ENCODE measurements at regions not wholly inside any gene's neighbourhood (a gene's known extent, or its start where the extent isn't known, plus 50 kb on each side); places are given as distances from the start of the nearest gene placed in this dataset.

DNA sequence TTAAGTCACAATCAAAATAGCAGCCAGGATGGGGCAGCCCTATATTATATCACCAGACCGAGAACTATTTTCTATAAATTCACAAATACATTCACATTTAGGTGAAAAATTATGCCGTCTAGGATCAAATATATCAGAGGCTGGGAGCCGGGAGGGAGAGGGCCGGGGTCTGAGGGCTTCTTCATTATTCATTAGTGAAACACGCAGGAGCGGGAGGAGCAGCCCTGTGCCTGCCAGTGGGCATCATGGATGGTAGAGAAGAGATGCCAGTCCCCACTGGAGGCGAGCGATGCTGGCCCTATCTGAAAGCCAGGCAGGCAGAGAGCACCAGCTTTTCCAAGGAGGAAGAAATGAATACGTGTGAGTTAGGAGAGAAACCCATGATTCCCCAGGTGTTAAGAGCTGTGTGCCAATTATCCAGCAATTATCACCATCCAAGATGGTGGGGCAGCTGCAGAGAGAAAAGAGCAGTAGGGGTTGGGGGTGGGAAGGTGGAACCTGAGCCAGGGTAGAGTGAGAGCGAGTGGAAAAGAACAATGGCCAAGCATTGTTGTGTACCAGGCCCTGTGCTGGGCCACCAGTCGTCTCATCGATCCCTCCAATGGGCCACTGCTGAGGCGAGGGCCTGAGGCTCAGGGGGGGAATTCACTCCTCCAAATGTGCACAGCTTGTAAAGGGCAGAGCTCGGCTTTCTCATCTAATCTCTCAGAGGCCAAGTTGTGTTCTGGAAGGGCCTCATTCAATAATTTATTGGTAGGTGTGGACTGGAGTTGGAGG lies 261.3 kb upstream of the TLE3 start:
- Mint-ChIP-seq H3K4me3 (no peak overlapping the region), H3K9me3 (no peaks in the 10 kb centered on the region), H3K27me3 (ENCODE audit: low read depth) (peaks cover 15% of the 10 kb centered on the region), H3K27ac (no peak overlapping the region), H3K4me1 (ENCODE audit: low read depth) (no peaks in the 10 kb centered on the region), H3K36me3 (ENCODE audit: low read depth) (no peaks in the 10 kb centered on the region)

DNA sequence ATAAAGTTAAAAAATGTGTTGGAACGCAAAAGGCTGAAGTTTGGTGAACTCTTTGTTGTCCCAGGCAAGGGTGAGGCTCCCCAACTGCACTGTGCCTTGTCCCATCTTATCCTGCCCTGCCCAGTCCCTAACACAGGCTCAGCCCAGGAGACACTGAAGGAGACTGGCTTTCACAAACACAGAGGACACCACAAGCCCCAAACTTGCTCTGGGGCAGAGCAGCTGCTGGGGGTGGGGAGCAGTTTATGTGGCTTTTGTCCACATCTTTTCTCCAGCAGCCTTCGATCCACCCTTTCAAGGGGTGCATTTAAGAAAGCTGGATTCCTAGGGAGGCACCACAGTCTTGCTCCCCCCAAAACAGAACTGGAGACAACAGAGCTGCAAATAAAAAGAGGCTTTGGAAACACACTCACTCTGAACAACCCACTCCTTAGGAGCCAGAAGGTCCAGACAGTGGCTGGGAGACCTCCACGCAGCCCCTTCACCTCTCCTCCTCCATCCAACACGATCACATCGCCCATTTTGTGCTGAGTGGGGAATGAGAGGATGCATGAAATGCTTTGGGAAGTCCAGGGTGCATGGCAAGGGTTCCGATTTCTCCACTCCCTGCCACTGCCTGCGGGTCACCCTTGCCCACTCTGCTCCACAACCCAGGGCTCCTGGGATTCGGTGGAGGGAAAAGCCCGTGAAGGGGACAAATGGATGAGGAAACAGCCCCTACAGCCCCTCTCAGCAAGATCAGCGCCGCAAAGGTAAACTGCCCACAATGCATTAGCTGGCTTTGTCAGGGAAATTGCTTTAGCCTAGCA lies 260.5 kb upstream of the TLE3 start:
- Mint-ChIP-seq H3K9me3 (no peaks in the 10 kb centered on the region), H3K36me3 (ENCODE audit: low read depth) (no peaks in the 10 kb centered on the region), H3K27me3 (ENCODE audit: low read depth) (peaks cover 10% of the 10 kb centered on the region), H3K4me3 (no peak overlapping the region), H3K4me1 (ENCODE audit: low read depth) (no peaks in the 10 kb centered on the region), H3K27ac (no peak overlapping the region)

DNA sequence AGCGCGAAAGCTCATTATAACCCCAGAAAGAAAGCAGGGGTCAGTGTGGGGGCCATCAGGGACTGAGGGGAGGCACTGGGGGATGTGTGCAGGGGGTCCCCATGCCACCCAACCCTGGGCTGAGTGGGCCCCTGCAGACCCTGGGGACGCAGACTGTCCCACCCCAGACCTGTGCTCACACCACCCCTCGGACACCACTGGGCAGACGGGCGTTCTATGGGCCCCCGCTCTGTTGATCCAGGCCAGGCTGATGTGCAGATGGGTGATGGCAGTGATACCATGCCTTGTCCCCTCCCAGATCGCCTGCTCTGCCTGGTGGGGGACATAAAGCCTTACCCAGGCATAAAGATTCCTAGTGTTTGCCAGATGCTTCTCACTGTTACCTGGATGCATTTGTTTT lies 259.7 kb upstream of the TLE3 start:
- Mint-ChIP-seq H3K27ac (no peak overlapping the region), H3K36me3 (ENCODE audit: low read depth) (no peaks in the 10 kb centered on the region), H3K4me1 (ENCODE audit: low read depth) (no peaks in the 10 kb centered on the region), H3K4me3 (no peak overlapping the region), H3K27me3 (ENCODE audit: low read depth) (peaks cover 11% of the 10 kb centered on the region), H3K9me3 (no peaks in the 10 kb centered on the region)

DNA sequence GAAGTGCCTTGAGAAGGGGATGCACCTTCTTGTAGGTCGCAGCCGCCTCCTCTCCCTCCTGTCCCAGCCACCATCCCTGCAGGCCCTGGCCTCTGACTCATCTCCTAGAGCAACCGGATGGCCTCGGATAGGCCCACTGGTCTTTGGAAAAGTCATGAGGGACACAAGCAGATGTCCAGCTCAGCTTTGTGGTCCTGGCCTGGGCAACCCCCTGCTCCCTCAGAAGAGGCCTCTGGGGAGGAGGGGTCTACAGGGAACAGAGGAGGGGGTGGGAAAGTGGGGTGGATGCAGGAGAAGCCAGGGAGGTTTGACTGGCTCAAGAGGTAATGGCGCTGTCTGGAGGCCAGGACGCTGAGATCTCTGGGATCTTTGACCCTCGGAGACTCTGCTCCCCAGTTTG lies 259.2 kb upstream of the TLE3 start:
- peaks cover 13% of the 10 kb centered on the region for H3K27me3 Mint-ChIP-seq (ENCODE audit: low read depth)
- H3K4me1 Mint-ChIP-seq (ENCODE audit: low read depth): no peaks in the 10 kb centered on the region
- H3K36me3 Mint-ChIP-seq (ENCODE audit: low read depth): no peaks in the 10 kb centered on the region
- H3K9me3 Mint-ChIP-seq: no peaks in the 10 kb centered on the region
- no peak overlapping the region for H3K4me3 Mint-ChIP-seq
- no peak overlapping the region for H3K27ac Mint-ChIP-seq

DNA sequence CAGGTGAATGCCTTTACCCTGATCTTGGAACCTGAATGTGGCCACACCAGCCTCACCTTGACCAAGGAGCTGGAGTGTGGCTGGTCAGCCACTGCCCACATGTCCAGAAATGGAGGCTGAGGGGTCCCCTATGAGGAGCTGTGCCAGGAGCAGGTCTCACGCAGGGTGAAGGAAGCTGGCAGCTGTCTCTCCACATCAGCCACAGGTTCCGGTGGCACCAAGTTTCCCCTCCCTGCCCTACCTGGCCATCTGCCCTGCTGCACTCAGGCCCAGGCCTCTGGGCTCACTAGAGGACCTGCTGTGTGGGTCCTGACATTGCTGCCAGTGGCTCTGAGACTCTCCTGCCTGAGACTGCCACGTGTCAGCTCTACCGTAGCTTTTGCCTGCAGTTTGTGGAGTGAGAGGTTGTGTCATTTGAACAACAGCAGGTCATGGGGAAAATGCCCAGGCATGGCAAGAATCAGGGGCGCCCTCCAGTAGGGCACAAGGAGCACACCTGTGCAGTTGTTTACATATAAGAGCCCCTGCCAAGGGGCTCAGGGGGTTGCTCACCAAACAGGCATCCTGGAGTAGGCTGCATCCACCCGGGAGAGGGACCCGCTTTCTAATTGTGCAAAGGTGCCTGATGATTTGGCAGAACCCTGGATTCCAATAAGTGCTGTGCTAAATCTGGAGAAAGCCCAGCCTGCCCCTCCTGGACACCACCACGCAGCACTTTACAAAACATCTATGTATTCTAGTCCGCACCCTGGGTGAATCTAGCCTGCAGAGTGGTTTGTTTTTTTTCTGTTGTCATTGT lies 258.5 kb upstream of the TLE3 start:
- peaks cover 18% of the 10 kb centered on the region for H3K27me3 Mint-ChIP-seq (ENCODE audit: low read depth)
- no peaks in the 10 kb centered on the region for H3K4me1 Mint-ChIP-seq (ENCODE audit: low read depth)
- H3K27ac Mint-ChIP-seq: no peak overlapping the region
- no peaks in the 10 kb centered on the region for H3K9me3 Mint-ChIP-seq
- no peak overlapping the region for H3K4me3 Mint-ChIP-seq
- no peaks in the 10 kb centered on the region for H3K36me3 Mint-ChIP-seq (ENCODE audit: low read depth)

DNA sequence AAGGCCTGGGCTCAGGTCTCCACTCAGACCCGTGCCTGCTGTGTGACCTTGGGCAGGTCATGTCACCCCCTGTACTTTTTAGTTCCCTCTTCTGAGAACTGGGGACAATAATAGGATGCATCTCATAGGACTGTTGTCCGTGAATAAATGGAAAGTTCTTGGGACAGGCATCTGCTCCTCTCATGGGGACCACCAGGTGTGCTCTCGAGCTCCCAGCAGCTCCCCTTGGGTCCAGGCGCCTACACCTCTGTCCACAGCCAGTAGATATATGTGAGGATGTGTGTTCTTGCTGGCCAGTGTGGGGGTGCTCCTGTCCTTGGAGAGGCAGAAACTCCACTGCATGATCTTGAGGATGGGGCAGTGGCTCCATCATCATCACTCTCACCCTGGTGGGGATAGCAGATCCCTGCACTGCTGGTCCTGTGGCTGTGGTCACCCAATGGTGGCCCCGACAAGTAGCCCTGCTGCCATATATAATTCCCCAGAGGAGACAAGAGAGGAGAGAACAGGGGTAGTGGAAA lies 257.6 kb upstream of the TLE3 start:
- Mint-ChIP-seq H3K4me1 (ENCODE audit: low read depth) (no peaks in the 10 kb centered on the region), H3K27me3 (ENCODE audit: low read depth) (peaks cover 18% of the 10 kb centered on the region), H3K27ac (no peak overlapping the region), H3K4me3 (no peak overlapping the region), H3K9me3 (no peaks in the 10 kb centered on the region), H3K36me3 (ENCODE audit: low read depth) (no peaks in the 10 kb centered on the region)

DNA sequence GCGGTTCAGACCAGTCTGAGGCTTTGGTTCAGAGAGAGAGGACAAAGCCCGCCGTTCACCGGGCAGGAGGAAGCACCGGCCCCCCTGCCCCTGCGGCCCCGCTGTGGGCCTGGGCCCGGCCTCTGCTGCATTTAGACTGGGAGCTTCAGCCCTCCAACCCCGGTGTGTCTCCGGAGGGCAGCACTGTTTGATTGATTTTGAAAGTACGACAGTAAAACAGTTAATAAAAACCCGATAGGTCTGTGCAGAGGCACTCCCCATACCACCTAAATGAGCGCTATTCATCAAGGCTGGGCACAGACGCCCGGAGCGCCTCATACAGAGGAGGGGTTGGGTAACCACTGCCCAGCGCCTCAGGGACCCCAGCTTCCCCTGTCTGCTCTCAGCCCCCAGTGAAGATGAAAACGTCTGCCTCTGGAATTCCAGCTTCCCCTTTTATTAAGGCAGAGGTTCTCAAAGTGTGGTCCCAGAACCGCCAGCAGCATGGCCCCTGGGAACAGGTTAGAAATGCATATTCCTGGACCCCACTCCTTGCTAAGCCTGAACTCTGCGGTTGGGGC lies 256.7 kb upstream of the TLE3 start:
- no peaks in the 10 kb centered on the region for H3K9me3 Mint-ChIP-seq
- H3K36me3 Mint-ChIP-seq (ENCODE audit: low read depth): no peaks in the 10 kb centered on the region
- H3K27ac Mint-ChIP-seq: no peak overlapping the region
- peaks cover 25% of the 10 kb centered on the region for H3K27me3 Mint-ChIP-seq (ENCODE audit: low read depth)
- no peaks in the 10 kb centered on the region for H3K4me1 Mint-ChIP-seq (ENCODE audit: low read depth)
- no peak overlapping the region for H3K4me3 Mint-ChIP-seq

DNA sequence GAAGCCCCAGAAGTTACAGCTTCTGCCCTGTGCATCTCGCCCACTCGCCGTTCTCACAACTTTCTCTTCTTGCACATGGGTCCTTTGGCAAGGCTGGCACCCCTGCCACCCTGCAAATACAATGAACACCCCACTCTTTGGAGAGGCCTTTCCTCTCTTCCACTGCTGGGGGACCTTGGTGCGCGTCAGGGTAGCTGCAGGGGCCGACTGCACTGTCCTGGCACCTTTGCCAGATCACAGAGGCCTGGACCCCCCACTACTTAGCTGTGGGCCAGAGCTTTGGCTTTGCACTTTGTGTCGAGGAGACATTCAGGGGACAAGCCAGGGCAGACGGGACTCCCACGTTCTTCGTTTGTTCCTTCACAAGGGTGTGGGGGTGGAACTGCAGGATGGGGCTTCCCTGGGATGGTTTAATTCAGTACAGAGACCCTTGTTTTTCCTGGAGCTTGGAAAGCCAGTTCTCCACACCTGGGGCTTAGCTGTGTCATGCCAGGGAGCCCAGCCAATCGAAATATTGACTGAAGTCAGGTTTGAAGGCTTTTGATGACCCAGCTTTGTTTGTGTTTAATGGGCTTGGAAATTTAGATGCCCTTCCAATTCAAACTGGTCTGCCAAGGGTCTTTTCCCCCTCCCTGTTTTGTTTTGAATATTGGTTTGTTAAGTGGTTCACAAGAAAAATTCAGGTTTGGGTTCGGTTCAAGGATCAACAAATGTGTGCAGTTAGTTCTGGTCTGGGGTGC lies 256.1 kb upstream of the TLE3 start:
- Mint-ChIP-seq H3K4me3 (no peak overlapping the region), H3K27me3 (ENCODE audit: low read depth) (peaks cover 32% of the 10 kb centered on the region), H3K9me3 (no peaks in the 10 kb centered on the region), H3K27ac (no peak overlapping the region), H3K4me1 (ENCODE audit: low read depth) (no peaks in the 10 kb centered on the region), H3K36me3 (ENCODE audit: low read depth) (no peaks in the 10 kb centered on the region)

DNA sequence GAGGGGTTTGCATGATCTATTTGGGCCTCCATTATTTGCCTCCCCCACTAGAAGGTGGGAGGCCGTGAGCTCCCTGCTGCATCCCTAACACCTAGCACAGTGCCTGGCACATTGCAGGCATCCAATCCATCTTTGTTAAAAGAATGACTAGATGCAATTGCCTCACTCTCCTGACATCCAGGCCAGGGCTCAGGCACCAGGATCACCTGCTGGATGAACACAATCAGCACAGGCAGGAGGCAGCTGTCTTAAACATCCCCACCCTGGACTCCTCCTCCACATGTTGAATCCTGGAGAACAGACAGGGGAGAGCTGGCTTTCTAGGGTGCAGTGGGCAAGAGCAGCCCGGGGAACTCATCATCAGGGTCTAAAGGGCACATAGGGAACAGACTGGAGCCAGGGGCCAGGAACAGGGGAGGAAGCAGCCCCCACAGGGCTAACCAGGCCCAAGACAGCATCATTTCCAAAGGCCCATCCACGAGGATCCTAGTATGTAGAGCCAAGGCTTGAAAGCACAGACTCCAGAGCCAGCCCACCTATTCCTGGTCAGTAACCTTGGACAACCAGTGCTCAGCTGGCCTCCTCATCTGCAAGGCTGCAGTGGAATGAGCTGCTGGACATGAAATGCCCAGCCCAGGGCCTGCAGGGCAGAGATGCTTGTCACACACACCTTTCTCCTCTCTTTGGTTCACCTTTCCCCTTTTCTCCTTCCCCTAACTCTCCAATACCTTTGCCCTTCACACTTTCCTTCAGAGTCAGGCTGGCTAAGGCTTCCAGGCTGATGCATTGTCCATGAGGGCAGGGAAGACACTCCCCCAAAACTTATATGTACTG lies 254.4 kb upstream of the TLE3 start:
- H3K4me1 Mint-ChIP-seq (ENCODE audit: low read depth): no peaks in the 10 kb centered on the region
- no peaks in the 10 kb centered on the region for H3K36me3 Mint-ChIP-seq (ENCODE audit: low read depth)
- no peaks in the 10 kb centered on the region for H3K9me3 Mint-ChIP-seq
- H3K27ac Mint-ChIP-seq: no peak overlapping the region
- H3K4me3 Mint-ChIP-seq: no peak overlapping the region
- peaks cover 37% of the 10 kb centered on the region for H3K27me3 Mint-ChIP-seq (ENCODE audit: low read depth)

DNA sequence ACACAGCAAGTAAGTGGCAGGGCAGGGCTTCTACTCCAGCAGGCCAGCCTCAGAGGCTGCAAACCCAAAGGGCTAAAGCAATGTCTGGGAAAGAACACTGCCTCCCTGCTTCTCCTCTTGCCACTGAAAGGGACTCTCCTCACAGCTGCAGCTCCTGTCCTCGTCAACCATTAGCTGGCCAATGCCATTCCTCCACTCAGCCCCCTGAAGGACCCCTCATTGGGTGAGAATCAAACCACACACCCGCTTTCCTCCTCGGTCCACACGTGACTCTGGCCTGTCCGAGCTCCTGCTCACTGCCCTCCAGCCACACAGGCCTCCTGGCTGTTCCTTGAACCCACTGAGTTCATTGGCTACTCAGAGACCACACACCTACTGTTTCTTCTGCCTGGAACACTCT lies 253.7 kb upstream of the TLE3 start:
- Mint-ChIP-seq H3K4me3 (no peak overlapping the region), H3K36me3 (ENCODE audit: low read depth) (no peaks in the 10 kb centered on the region), H3K9me3 (no peaks in the 10 kb centered on the region), H3K27ac (no peak overlapping the region), H3K4me1 (ENCODE audit: low read depth) (no peaks in the 10 kb centered on the region), H3K27me3 (ENCODE audit: low read depth) (peaks cover 37% of the 10 kb centered on the region)

DNA sequence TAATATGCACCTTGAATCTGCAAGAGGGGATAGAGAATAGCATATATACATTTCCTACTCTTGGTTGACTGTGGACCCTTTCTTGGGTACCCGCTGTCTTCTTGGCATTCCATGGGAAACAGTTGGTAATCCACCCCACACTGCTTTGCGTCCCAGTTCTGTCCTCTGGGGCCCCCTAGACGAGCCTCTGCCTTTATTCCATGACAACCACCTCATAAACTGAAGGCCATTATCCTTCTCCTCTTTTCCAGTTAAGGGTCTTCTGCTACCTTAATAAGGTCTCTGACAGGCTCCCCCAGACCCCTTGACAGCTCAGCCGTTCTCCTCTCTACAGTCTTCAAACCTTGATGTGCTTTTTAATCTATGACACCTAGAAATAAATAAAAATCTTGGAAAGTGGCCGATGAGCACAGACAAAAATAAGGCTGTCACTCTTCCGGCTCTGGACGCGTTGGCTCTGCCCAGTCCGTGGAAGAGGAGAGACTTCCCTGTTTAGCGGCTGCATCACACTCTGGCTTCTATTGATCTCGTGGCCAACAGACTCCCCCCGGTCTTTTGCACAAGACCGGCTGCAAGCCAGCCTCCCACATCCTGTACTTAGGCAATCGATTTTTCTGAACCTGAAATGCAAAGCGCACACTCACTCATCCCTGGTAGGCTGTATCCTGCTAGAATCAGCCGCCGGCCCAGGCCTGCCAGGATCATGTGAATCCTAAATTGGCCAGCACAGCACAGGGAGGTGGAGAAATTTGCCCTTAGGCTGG lies 251.0 kb upstream of the TLE3 start:
- Mint-ChIP-seq H3K36me3 (ENCODE audit: low read depth) (no peaks in the 10 kb centered on the region), H3K4me3 (no peak overlapping the region), H3K27me3 (ENCODE audit: low read depth) (peaks cover 31% of the 10 kb centered on the region), H3K27ac (no peak overlapping the region), H3K9me3 (no peaks in the 10 kb centered on the region), H3K4me1 (ENCODE audit: low read depth) (no peaks in the 10 kb centered on the region)

DNA sequence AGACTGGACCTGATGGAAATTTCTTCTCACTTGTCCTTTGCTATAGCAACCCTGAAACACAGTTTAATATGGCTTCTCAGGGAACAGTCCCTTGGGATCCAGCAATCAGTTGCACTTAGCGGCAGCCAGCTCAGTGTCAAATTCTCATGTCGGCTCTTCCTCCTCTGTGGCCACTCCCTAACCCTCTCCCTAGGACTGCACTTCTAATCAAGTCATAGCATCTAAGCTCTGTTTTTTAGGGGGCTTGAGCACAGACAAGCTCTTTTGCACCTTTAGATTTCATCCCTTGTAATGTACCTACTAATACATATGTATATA lies 250.5 kb upstream of the TLE3 start:
- H3K27me3 Mint-ChIP-seq (ENCODE audit: low read depth): peaks cover 30% of the 10 kb centered on the region
- H3K27ac Mint-ChIP-seq: no peak overlapping the region
- H3K4me1 Mint-ChIP-seq (ENCODE audit: low read depth): no peaks in the 10 kb centered on the region
- no peak overlapping the region for H3K4me3 Mint-ChIP-seq
- H3K36me3 Mint-ChIP-seq (ENCODE audit: low read depth): no peaks in the 10 kb centered on the region
- H3K9me3 Mint-ChIP-seq: no peaks in the 10 kb centered on the region
